D721Med (cell line): ENCODE measurements at regions not wholly inside any gene's neighbourhood (a gene's known extent, or its start where the extent isn't known, plus 50 kb on each side); places are given as distances from the start of the nearest gene placed in this dataset.
"Not testable (repeated sequence)": the region's sequence is repeated elsewhere in the genome, so short reads cannot be mapped to it uniquely, and the experiment has no call there.

ENCODE experiments used
- DNase-seq: peaks from one replicate; pipeline ENCODE4 v3.0.0; 2011; ENCODE audit warnings: low spot score; ENCODE audit not compliant: insufficient read length
- FAIRE-seq: peaks from 2 replicates; lab custom pipeline; 2011; peaks lifted over from hg19 to GRCh38; lab: Jason Lieb, UNC
- CTCF ChIP-seq: IDR thresholded peaks from 2 replicates; pipeline ENCODE4 v1.5.1; 2012; ENCODE audit warnings: mild to moderate bottlenecking, control low read depth; ENCODE audit not compliant: insufficient read depth; ENCODE audit errors: missing control alignments

- no peak for TF ChIP-seq CTCF
- DNase-seq (no peak), FAIRE-seq (no peak)
Observed at GRCh38 chr5:112576298-112576925, 157.3 kb upstream of the EPB41L4A start.

- no peak for FAIRE-seq
- no peak for DNase-seq
- no peak for TF ChIP-seq CTCF
Observed at GRCh38 chr5:112579599-112580170, 158.0 kb upstream of the APC start.

GRCh38 chr5:112581811-112582320, 155.8 kb upstream of the APC start:
- FAIRE-seq = no peak
- no peak for DNase-seq
- no peak for TF ChIP-seq CTCF

GRCh38 chr5:112583166-112583565, 154.5 kb upstream of the APC start:
- FAIRE-seq (no peak), DNase-seq (no peak)
- TF ChIP-seq CTCF = no peak

GRCh38 chr5:112584781-112585180, 152.9 kb upstream of the APC start:
- no peak for DNase-seq
- FAIRE-seq = no peak
- no peak for TF ChIP-seq CTCF

GRCh38 chr5:112586596-112587062, 151.1 kb upstream of the APC start:
- no peak for TF ChIP-seq CTCF
- FAIRE-seq (no peak), DNase-seq (no peak)

- DNase-seq, FAIRE-seq: not testable (repeated sequence)
Observed at GRCh38 chr5:112590858-112591257, 146.8 kb upstream of the APC start.
